ENCODE measurements at regions not wholly inside any gene's neighbourhood (a gene's known extent, or its start where the extent isn't known, plus 50 kb on each side); places are given as distances from the start of the nearest gene placed in this dataset.

GRCh38 chr12:107494331-107494730 lies 191.3 kb upstream of the PWP1 start:
- no peak overlapping the region for H3K4me3 ChIP-seq (ENCODE audit: low read length)
- ATAC-seq: no peak
- H3K9me2 ChIP-seq (replicated peaks; ENCODE audit: low read length): no peaks in the 10 kb centered on the region
- no peak overlapping the region for H3K4me2 ChIP-seq (ENCODE audit: low read length)
- ChIA-PET CTCF (no interaction called here), POLR2A (ENCODE audit: unreplicated experiment) (no interaction called here)
- TF ChIP-seq CTCF (conservative IDR thresholded peaks at IDR 0.05; ENCODE audit: low read depth, low read length) (no peak), EZH2 (IDR thresholded peaks at IDR 0.05; ENCODE audit: low read length, unreplicated experiment) (no peak)
- H3K9ac ChIP-seq (ENCODE audit: low read length): no peak overlapping the region
- no peaks in the 10 kb centered on the region for H3K36me3 ChIP-seq (ENCODE audit: low read depth, low read length)
- no peaks in the 10 kb centered on the region for H3K27me3 ChIP-seq (ENCODE audit: low read length)
- H3K27ac ChIP-seq (ENCODE audit: low read length): no peak overlapping the region
- H2AFZ ChIP-seq (ENCODE audit: low read length): no peak overlapping the region
- no TSS peak for BruUV-seq (replicated peaks)
- intact Hi-C loops (cut with micrococcal nuclease): no loop called here
- no peaks in the 10 kb centered on the region for H3F3A ChIP-seq (ENCODE audit: low read length, unreplicated experiment)
- DNase-seq: no peak
- H3K9me3 ChIP-seq (ENCODE audit: low read length): no peaks in the 10 kb centered on the region
- no peaks in the 10 kb centered on the region for H4K20me1 ChIP-seq (ENCODE audit: low read length)
- no peaks in the 10 kb centered on the region for H3K79me2 ChIP-seq (ENCODE audit: low read length)
- H3K4me1 ChIP-seq (ENCODE audit: insufficient read depth, low read length): no peaks in the 10 kb centered on the region

- Histone ChIP-seq H3K9me3 (ENCODE audit: low read length) (no peaks in the 10 kb centered on the region), H3K27me3 (ENCODE audit: low read length) (no peaks in the 10 kb centered on the region), H3K36me3 (ENCODE audit: low read depth, low read length) (no peaks in the 10 kb centered on the region), H3F3A (ENCODE audit: low read length, unreplicated experiment) (no peaks in the 10 kb centered on the region), H3K4me3 (ENCODE audit: low read length) (no peak overlapping the region), H4K20me1 (ENCODE audit: low read length) (no peaks in the 10 kb centered on the region), H3K4me1 (ENCODE audit: insufficient read depth, low read length) (no peaks in the 10 kb centered on the region), H3K79me2 (ENCODE audit: low read length) (no peaks in the 10 kb centered on the region), H3K27ac (ENCODE audit: low read length) (no peak overlapping the region), H3K4me2 (ENCODE audit: low read length) (no peak overlapping the region), H3K9ac (ENCODE audit: low read length) (no peak overlapping the region), H3K9me2 (replicated peaks; ENCODE audit: low read length) (no peaks in the 10 kb centered on the region), H2AFZ (ENCODE audit: low read length) (no peak overlapping the region)
- intact Hi-C loops (cut with micrococcal nuclease): no loop called here
- no peak for ATAC-seq
- ChIA-PET POLR2A (ENCODE audit: unreplicated experiment) (no interaction called here), CTCF (no interaction called here)
- BruUV-seq (replicated peaks): no TSS peak
- DNase-seq: no peak
- TF ChIP-seq CTCF (conservative IDR thresholded peaks at IDR 0.05; ENCODE audit: low read depth, low read length): no peak
- TF ChIP-seq EZH2 (IDR thresholded peaks at IDR 0.05; ENCODE audit: low read length, unreplicated experiment): no peak
- TF ChIP-seq EZH2phosphoT487 (IDR thresholded peaks at IDR 0.05; ENCODE audit: borderline replicate concordance, low read length): no peak
These were observed 190.0 kb upstream of the PWP1 start for GRCh38 chr12:107495604-107496003.

GRCh38 chr12:107497231-107497630 lies 188.4 kb upstream of the PWP1 start:
- intact Hi-C loops (cut with micrococcal nuclease): no loop called here
- ChIA-PET POLR2A (ENCODE audit: unreplicated experiment) (no interaction called here), CTCF (no interaction called here)
- no peaks in the 10 kb centered on the region for H3K9me3 ChIP-seq (ENCODE audit: low read length)
- no peak for DNase-seq
- H3K27me3 ChIP-seq (ENCODE audit: low read length): no peaks in the 10 kb centered on the region
- no peak for ATAC-seq
- H2AFZ ChIP-seq (ENCODE audit: low read length): no peak overlapping the region
- H4K20me1 ChIP-seq (ENCODE audit: low read length): no peaks in the 10 kb centered on the region
- no peak overlapping the region for H3K27ac ChIP-seq (ENCODE audit: low read length)
- no peaks in the 10 kb centered on the region for H3K36me3 ChIP-seq (ENCODE audit: low read depth, low read length)
- H3K4me1 ChIP-seq (ENCODE audit: insufficient read depth, low read length): no peaks in the 10 kb centered on the region
- no peak overlapping the region for H3K9ac ChIP-seq (ENCODE audit: low read length)
- no peaks in the 10 kb centered on the region for H3K79me2 ChIP-seq (ENCODE audit: low read length)
- no peaks in the 10 kb centered on the region for H3K9me2 ChIP-seq (replicated peaks; ENCODE audit: low read length)
- TF ChIP-seq CTCF (conservative IDR thresholded peaks at IDR 0.05; ENCODE audit: low read depth, low read length) (no peak), EZH2phosphoT487 (IDR thresholded peaks at IDR 0.05; ENCODE audit: borderline replicate concordance, low read length) (no peak), EZH2 (IDR thresholded peaks at IDR 0.05; ENCODE audit: low read length, unreplicated experiment) (no peak)
- H3K4me3 ChIP-seq (ENCODE audit: low read length): no peak overlapping the region
- BruUV-seq (replicated peaks): no TSS peak
- no peaks in the 10 kb centered on the region for H3F3A ChIP-seq (ENCODE audit: low read length, unreplicated experiment)
- no peak overlapping the region for H3K4me2 ChIP-seq (ENCODE audit: low read length)

All from PC-3 (cell line).